OCI-M2 (cell line): ENCODE measurements at regions not wholly inside any gene's neighbourhood (a gene's known extent, or its start where the extent isn't known, plus 50 kb on each side); places are given as distances from the start of the nearest gene placed in this dataset.

Source experiments
- DNase-seq: peaks from one replicate; lab custom pipeline; 2025; ENCODE audit not compliant: unreplicated experiment; lab: John Stamatoyannopoulos, UW

DNA sequence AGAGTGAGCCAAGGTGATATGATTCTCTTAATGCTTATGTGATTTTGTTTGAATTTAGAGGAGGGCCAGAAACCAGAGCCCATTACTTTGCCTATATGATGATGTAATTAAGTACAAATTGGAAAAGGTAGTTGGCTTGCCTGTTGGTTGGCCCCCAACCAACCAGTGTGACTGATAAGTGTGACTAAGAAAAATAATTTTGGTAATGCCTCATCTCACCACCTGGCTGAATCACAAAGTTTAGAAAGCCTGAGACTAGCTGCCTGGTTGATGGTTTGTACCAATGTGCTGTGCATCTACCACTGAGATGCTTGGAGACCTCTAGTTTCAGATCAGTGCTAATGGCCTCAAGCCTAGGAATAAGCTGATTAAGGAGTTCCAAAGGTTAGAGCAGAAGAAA, 338.7 kb downstream of the CDH2 start:
- DNase-seq: no peak

DNA sequence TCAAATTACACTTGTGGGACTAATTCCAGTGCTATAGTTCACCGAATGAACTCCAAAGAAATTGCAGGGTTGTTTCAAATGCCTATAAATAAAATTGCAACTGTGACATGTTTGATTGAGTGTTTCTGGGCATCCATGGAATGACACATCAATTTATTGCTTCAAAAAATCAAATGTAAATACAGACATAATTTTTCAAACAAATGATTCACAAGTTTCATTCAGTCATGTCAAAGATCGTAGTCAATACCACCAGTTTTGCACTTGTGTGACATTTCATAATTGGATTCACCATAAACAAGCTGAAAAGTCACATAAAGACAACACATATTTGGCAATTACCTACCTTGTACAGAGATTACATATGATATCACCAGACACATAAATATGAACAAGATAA, 350.8 kb downstream of the CDH2 start:
- DNase-seq: no peak

DNA sequence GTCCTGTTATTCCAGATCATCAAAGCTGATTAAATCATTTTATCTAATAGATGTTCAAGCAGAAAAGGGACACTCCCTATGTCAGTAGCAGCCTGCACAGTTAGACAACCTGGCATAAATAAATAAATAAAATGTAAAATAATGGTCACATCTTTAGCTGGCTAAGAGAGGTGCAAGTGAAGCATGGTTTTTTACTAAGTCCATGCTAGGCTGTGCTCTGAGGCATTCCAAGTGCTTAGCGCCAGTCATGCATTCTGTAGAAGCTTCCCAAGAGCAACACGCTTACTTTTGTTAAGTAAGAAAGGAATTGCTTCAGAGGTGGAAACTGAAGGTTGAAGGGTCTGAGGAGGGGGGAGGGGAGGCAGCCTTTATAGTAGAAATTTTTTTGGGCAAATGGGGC, 351.2 kb downstream of the CDH2 start:
- DNase-seq: no peak

DNA sequence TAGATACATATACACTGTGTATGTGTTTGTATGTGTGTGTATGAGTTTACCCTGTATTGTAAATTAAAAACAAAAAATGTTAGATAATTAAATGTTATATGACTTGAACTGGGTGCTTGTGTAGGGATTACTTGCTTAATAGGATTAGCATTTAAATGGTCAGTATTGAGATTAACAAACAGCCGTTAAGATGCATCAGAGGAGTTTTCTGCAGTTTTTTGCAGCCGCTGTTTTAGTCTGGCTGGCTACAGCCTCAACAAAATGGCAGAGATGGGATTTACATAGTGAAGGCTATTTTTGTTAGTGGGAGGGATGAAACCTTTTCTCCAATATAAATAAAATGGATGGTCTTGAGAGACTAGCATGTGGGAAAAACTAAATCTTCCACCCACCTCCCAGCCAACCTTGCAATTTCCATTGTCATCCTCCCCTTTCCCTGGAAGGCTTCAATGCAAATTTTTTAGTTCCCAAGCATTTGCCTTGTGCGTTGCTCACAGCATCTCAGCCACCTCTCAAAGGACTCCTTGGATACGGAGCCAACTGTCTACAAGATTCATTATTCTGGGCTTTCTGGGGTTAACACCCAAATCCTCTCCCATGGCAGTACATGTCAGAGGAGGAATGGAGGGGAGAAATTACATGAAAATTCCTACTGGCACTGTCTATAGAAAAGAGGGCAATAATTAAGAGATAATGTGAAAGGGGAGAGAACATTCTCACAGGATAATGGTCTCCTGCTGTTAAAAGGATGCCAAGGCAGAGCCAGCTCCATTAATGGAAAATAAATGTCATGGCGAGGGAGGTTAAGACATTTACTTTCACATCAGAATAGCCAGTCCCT, 351.9 kb downstream of the CDH2 start:
- DNase-seq: no peak

DNA sequence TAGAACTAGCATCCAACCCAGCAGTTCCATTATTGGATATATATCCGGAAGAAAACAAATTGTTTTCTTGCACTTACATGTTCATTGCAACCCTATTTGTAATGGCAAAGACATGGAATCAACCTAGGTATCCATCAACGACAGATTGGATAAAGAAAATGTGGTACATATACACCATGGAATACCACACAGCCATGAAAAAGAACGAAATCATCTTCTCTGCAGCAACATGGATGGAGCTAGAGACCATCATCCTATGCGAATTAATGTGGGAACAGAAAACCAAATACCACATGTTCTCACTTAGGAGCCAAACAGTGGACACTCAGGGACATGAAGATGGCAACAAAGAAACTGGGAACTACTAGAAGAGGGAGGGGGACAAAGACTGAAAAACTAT, 352.7 kb downstream of the CDH2 start:
- no peak for DNase-seq

DNA sequence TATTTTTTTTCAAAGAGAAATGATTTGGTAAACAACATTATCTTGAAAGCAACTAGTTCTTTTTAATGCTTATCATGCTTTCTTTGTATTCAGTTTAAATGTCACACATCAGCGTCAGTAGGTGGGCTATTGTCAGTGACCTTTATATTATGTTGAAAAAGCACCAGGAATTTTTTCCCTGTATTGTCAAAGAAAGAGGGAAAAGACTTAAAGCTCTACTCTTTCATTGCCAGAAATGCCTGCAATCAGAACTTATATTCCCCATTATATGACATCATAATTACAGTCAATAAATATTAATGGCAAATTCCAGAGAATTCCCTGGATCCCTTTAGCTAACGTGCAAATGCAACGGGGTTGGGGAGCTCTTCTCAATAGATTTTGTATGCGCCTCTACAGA, 353.9 kb downstream of the CDH2 start:
- DNase-seq: no peak

DNA sequence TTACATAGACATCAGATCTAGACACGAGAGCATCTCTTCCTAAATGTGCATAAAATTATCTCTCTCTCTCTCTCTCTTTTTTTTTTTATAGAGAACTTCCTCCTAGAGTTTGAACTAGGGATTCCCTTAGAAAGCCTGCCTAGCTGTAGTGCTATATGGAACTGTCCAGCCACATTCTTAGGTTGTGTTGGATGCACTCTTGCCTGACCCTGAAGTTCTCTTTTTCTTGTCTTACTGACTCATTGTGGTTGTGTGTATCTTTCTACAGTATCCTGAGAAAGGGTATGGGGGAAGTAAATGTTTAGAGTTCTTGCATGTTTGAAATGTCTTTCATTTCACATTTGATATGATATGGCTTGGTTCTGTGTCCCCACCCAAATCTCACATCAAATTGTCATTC, 368.2 kb downstream of the CDH2 start:
- DNase-seq: no peak

DNA sequence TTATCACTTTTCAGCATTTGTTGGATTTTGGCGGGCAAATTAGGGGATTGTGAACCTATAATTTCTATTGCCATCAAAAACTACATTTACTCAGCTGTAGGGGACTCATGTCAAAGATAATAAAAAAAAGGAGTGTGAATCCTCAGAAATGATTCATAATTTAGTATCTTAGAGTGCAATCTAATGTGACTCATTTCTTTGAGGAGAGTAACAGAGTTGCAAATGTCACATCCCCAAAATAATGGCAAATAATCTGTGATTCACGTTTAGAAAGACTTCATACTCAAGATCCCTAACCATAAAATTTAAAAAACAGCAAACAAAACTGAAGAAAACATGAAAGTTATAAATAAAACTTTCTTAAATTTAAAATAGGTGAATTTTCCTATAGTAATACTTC, 373.0 kb downstream of the CDH2 start:
- DNase-seq: no peak

DNA sequence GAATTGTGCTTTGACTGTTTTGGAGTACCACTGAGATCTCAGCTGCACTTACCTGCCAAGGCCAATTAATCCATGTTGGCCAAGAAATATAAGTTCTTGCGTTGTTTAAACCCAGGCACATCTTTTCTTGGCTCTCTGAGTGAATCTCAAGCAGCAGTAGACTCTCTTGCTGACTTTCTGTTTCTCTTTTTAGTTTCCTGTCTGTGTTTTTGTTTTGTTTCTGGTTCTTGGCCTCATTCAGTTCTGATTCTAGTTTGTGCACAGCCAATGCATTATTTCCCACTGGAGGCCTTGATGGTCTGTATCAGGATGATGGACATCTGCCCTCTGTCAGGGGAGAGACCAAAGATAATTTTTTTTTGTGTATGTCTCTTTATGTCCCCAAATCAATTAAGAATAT, 379.4 kb downstream of the CDH2 start:
- DNase-seq: no peak

DNA sequence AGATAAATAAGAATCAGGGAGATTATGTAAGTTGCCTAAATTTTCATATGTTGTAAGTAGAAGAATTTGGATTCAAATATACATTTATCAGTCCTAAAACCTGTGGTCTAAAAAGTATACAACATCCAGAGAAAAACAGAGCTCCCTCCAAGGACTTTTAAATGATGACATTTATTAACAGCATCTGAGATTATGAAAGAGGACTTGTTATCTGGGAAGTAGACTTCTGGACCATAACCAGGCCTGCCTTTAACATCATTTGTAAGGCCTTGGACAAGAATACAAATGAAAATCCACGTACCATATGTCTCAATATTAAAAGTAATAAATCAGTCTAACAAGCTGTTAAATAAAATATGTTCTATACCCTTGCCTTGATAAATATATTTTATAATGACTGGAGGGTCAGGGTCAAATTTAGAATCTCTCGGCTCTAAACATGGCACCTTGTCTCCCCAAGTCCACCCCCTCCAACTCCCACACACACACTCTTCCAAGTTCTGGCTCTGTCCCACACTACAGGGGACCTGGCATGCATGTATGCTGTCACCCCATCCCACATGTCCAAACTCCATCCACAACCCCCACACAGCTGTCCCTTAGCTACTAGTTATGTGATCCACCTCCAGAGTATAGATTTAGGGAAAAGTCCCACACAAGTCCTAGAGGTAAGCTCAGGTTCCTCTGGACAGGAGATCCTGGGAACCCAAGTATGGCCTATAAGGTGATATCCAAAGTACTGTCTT, 382.6 kb downstream of the CDH2 start:
- no peak for DNase-seq

DNA sequence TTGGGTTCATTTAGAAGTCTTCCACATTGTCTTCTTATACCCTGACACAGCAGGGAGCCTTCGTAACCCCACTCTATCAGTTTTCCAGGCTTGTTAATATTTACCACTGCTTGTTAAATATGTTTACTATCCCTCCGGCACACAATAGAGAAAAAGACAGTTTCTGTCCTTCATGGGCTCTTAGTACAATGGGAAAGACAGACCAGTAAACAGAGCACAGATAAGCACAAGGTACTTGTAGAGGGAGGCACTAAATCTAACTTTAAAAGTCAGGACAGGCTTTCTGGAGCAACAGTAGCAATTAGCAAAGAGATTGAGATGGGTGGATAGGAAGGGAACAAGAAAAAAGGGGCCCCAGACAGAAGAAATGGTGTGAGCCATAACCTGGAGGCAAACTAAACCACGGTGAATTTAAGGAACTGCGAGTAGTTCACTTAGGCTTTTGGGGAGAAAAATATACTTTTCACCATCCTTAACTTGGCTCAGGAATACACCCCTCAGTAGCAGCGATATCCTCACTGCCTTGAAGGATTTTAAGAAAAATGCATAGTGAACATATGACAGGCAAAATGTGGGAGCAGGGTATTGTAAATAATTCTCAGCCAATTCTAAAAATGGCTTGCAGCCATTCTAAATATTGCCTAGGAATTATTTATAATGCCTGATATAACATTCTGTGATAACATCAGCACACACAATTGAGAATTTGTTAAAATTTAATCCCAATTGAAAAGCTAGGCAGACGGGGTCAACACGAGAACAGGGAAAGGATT, 383.7 kb downstream of the CDH2 start:
- no peak for DNase-seq

DNA sequence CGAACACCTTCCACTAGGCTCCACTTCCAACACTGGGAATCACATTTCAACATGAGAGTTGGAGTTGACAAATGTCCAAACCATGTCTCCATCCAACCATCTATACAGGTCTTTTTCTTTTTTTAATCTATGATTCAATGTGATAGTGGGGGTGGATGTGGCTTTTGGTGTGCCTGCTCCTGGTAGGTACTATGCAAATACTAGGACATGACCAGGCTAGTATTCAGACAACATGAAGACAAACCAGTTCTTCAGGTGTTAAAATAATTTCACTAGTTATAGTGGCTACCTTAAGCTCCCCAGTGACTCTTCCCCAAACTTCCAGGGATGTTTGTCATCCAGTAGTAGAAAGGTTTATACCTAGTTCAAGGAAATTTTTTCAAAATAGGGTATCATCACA, 387.5 kb downstream of the CDH2 start:
- no peak for DNase-seq

DNA sequence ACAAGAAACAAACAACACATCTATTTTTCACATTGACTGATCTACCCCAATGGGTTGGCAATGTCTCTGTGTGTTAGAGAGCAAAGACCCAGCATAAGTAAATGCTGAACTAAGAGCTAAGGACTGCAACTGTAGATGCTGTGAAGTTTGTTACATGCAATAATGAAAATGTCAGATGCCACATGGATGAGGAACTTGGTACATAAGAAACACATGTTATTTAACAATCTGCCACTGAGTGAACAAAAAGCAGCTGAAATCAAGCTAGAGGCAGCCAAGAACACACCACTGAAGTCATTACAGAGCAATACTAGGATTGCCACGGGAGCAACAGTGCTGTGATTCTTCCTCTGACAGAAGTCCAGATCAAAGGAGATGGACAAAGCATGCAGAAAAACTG, 389.4 kb downstream of the CDH2 start:
- no peak for DNase-seq

DNA sequence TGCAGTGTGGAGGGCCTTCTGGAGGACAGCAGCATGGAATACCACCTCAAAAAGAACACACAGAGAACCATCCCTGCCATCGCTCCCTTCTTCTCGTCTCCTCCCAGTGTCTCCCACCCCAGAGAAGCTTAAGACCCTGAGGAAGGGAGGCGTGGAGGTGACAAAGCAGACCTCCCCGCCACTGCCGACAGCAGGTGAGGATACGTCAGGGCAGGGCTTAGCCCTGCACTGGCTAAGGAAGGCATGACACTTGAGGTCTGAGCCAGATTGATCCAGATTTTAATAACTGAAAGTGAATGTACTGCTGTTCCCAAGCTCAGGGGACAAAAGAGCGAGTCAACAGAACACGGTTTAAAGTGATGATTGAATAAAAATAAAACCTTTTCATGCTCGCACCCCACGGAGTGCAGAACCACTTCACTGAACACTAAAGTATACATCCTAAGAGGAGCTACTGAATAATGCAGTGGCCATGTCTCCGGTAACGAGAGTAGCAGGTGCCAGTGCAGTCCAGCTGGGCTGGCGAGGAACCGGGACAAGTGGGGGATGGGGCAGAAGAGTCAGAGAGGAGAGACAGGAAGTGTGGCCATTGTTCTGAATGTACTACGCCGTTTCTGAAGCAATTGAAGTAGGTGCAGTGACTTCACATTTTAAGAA, 391.0 kb downstream of the CDH2 start:
- DNase-seq: no peak

DNA sequence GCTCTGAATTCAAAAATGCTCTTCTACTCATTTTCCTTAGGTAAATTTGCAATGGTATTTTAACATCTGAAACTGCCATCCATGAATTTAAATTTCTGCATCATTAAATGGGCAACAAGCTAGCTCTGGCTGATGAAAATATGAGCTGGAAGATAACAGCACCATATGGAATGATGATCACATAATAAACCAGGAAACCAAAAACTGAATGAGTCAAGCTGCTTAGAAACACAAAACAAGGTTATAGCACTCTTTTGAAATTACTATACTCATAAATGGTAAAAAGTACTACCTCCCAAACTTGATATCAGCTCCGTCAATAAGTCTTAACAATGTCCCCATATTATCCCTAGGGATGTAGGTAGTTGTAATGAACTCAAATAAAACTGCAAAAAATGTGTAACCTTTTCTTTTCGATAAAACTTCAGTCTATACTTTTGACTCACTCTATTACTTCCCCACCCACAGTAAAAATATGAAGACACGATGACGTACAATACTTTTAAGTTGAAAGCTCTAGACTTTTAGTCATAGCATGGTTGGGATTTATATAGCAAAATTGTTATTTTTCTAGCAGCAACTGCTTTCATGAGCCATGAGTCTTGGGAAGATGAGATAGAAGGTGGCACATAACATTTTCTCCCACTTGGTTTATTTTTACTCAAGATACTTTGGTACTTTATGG, 396.7 kb downstream of the CDH2 start:
- no peak for DNase-seq

DNA sequence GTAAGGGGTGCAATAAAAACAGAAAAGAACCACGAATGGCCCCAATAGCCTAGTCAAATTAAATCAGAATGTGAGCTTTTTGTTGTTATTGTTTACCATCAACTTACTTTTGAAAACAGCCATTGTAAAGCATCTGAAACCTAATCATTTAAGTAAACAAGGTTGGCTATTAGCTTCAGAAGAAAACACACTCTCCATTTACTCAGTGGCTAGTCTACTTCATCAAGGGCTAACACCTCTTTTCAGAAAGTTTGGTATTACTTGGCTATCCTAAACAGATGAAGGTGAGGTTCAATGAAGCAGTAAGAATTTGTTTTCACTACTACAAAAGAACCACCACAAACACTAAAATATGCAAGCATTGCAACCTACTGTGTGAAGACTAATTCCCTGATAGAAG, 398.0 kb downstream of the CDH2 start:
- DNase-seq: no peak

DNA sequence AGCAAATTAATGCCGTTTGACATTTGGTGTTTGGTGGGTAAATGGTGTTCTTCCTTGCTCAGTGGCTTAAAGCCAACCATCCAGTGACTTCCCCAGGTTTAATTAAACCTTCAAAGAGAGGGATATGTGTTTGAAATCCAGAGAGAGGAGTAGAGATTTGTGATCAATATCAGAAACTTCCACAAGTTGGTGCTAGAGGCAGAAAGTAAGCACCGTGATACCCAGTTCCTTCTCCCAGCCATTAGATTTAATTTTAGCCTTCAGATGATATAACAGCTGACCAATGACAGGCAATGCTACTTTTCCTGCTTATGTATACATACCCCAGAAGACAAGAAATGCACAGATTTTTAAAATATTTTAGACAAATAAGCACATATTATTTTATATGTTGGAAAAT, 398.5 kb downstream of the CDH2 start:
- no peak for DNase-seq

DNA sequence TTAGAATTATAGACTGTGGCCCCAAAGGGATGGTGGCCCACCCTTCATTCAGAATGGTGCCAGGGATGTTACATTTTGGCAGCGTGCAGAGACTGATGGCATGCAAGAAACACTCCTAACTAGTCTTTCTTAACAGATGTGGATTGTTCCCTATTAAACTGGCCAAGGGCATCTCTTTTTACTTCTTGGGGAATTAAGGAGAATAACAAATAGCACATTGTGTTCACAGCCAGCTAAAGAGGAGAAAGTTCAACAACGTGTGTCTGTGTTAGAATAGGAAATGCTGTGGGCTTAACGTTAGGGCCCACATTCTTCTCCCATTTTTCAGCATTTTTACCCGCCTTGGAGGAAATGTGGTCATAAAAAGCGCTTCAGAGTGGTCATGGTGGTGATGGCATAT, 404.8 kb downstream of the CDH2 start:
- no peak for DNase-seq

DNA sequence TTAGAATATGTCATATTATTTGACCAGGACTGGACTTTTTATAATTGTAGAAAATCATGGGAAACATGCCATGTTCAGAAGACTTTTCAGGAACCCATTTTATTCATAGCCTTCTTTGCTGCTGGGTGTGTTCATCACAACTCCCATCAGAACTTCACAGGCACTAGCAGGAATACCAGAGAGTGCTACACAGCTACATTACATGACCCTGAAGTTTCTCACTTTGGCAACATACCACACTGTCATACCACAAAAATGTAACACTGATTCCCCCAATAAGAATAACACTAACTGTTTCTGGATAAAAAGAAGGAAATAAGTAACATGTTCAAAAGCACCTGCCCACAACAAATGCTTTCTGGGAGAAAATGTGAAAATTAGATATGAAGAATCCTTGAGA, 405.4 kb downstream of the CDH2 start:
- DNase-seq: no peak

DNA sequence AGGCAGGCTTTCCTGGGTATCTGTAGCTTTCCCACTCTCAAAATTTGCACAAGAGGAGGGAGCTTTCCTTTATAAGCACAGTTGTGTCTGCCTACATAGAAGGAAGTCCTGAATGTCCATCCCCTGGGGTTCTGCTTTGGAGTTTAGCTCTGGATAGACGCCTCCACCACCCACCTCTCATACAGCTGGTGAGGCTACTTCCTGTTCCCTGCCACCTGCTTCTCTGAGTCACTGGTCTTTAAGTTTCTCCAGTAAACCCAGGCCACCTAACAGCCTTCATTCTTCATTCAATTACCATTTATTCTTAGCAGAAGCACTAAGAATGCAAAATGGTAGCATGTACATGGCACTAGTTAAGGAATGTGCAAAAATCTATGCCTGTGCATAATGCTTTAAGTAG, 407.8 kb downstream of the CDH2 start:
- no peak for DNase-seq

DNA sequence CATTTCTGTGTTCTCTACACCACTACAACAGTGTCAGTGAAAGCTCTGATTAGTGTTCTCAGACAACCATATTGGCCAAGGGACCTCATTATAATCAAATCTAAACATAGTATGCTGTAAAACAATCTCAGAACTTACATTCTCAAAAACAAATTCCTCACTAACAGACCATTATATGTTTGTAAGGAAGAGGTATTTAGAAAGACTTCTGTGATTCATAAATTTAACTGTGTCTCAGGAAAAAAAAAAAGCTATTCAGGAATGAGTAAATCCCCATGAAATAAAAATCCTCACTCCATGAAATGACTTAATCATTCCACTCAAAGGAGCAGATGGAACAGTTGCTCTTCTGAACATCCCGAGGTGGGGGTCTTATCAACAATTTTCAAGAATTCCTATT, 413.0 kb downstream of the CDH2 start:
- no peak for DNase-seq
